GM19463 (cell line): ENCODE measurements at regions not wholly inside any gene's neighbourhood (a gene's known extent, or its start where the extent isn't known, plus 50 kb on each side); places are given as distances from the start of the nearest gene placed in this dataset.
"Not testable (repeated sequence)": the region's sequence is repeated elsewhere in the genome, so short reads cannot be mapped to it uniquely, and the experiment has no call there.

Experiments
- ATAC-seq: cut with Tn5 transposase; IDR thresholded peaks from one replicate; pipeline ENCODE4 v1.9.1; 2021; ENCODE audit warnings: mild to moderate bottlenecking, moderate library complexity; ENCODE audit not compliant: unreplicated experiment

DNA sequence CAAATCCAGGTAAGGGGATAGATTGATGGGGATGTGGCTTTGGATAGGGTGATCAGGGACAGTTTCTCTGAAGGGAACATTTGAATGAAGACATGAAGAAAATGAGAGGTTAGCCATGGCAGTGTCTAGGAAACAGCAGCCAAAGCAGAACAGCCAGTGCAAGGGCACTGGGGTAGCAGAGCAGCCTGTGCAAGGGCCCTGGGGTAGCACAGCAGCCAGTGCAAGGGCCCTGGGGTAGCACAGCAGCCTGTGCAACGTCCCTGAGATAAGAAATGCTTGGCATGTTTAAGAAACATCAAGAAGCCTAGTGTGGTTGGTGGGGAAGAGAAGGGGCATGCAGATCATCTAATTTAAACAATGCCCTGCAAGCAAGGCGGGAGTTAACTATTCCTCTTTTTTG lies 128.5 kb downstream of the IRX5 start:
- ATAC-seq: no peak

DNA sequence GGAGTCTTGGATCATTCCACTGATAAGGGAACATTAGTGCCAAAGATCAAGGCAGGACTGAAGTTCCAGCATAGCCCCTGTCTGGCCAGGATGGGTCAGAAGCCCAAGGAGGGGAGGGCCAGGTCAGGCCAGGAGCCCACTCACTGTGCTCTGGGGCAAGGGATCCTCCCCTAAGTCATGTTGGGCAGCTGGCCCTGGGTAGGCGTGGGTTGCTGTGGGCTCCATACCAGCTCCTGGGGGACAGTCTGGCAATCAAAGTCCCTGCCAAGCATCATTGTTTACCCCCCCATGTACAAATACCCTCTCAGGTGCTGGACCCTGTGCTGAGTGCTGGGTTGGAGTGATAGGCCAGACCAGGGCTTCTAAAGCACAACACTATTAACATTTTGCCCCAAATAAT lies 130.5 kb downstream of the IRX5 start:
- ATAC-seq: no peak

DNA sequence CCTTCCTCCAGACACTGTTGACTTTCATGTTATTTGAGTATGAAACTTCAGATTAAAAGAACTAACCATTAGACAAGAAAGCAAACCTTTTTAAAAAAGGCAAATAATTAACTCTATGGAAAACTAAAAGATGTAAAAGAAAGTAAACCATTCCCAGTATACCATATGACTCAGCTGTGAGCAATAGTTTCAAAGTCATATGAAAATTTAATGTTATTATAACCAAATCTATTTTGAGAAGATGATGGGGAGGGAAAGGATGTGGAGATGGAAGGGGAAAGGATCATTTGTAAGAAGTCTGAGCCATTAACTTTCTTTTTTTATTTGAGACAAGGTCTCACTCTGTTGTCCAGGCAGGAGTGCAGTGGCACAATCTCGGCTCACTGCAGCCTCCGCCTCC lies 131.8 kb downstream of the IRX5 start:
- ATAC-seq: no peak

DNA sequence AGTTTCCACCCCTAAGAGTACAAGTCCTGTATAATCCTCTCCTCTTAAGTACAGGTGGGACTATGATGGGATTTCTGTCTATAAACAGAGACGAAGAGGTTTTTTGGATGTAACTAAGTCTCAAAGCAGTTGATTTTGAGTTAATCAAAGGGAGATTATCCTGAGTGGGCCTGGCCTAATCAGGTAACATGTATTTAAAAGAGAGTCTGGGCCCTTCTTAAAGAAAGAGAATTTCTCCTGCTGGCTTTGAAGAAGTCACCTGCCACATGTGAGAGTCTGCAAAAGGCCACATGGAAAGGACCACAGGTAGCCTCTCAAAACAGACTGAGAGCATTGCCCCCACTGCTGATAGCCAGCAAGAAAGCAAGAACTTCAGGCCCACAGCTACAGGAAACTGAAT lies 142.3 kb downstream of the IRX5 start:
- ATAC-seq: no peak

DNA sequence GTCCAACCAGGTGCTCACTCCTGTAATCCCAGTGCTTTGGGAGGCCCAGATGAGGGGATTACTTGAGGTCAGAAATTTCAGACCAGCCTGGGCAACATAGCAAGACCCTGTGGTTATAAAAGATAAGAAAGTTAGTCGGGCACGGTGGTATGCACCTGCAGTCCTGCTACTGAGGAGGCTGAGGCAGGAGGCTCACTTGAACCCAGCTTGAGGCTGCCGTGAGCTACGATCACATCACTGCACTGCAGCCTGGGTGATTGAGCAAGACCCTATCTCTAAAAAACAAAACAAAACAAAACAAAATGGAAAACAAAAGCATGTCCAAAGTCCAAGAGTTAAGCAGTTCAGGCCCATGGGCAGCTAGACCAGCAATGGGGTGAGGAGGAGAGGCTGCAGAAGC lies 143.2 kb downstream of the IRX5 start:
- ATAC-seq: no peak

GRCh38 chr16:55075208-55075607 lies 144.5 kb downstream of the IRX5 start:
- not testable (repeated sequence) for ATAC-seq

GRCh38 chr16:55076053-55076452 lies 145.4 kb downstream of the IRX5 start:
- ATAC-seq: no peak

- no peak for ATAC-seq
Observed at GRCh38 chr16:55077266-55077665, 146.6 kb downstream of the IRX5 start.

DNA sequence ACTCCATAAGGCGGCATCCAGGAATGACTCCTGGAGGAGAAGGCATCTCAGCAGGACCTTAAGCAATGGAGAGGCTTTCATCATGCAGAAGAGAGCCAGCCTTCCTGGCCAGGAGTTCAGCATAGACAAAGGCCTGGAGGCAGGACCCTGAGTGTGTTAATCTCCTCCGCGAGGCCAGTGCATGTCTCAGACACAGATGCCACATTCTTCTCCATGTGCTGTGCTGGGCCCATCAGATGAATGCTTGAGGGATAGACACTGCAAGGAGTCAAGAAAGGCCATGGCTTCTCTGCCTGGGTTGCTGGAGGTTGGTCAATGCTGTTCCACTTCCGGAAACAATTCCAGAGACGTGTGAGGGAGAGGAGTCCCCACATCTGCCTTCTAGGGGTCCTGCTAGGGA lies 147.5 kb downstream of the IRX5 start:
- no peak for ATAC-seq

DNA sequence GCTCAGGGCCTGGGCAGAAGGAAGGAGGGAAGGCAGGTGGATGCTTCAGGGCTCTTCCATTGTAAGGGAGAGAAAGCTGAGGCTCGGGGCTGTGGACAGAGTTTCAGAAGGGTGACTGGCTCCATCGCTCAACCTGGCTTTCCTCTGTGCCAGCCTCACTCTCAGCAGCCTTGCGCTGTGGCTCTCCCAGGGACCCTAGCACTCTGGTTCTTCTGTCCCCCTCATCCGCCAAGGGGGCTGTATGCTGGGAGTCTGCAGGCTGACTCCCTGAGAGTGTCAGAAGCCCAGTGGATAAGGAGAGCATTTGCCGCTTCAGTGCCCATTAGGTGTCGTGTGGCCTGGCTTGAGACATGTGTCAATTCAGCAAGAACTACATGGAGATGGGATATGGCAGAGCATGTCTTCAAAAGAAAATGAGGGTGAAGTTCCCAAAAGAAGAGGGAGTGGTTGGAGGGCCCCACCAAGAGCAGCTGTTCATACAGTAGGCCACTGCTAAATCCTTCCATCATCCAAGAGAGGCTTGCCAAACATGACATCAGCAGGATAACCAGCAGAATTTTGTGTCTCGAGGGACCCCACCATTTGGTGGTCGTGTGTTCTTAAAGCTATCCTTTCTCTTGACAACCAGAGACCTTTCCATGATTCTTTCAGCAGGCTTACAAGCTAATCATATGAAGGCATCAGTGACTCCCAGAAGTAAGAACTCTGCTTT lies 148.2 kb downstream of the IRX5 start:
- ATAC-seq: no peak

GRCh38 chr16:55081622-55082590 lies 151.2 kb downstream of the IRX5 start:
- no peak for ATAC-seq

DNA sequence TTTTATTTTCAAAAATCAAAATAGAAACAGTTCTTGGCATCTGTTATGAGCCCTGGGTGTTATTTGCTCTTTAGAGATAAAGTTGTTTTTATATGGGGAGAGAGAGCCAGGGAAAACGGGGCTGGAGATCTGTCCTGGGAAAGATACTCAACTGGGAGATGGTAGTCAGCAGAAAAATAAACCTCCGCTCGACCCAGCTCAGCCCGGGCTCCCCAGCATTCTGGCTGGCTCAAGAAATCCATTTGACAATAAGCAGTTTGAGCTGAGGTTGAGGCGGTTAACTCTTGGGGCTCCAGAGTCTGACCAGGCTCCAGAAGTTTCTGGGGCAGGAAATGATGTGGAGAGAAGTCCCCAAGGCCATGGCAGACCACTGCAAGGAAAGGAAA lies 151.9 kb downstream of the IRX5 start:
- no peak for ATAC-seq

DNA sequence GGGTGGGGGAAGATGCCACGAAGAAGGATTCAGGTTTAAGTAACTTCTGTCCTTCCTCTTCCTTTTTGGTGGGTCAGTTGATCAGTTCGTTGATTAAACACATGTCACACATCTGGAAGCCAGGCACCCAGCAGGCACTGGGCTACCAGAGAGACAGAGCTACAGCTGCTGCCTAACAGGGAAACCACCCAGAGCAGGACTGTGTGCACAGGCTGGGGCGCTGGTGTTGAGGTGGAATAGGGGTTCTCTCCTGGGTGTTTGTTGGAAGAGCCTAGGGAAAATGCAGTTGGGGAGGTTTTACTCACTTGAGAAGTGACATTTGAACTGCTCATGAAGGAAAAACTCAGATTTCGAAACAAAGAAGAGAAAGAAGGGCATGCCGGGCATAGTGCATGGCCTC lies 152.4 kb downstream of the IRX5 start:
- no peak for ATAC-seq

- ATAC-seq: no peak
Observed at GRCh38 chr16:55088098-55088497, 157.4 kb downstream of the IRX5 start.

DNA sequence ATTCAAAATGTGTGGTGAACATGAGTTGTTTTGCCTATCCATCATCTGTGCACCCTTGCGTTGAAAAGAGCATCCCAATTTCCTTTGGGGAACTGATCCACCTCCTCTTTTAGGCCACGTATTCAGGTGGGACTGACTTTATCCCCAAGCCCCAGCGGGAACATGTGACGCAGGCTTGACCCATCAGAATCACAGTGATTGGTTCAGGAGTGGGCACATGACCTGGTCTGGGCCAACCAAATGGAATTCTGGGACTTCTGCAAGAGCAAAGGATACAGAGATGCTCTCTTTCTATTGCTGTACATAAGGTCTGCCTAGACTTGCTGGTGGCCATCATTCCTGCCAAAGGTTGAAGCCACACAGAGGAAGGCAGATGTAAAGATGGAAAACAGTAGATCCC lies 158.9 kb downstream of the IRX5 start:
- ATAC-seq: no peak

DNA sequence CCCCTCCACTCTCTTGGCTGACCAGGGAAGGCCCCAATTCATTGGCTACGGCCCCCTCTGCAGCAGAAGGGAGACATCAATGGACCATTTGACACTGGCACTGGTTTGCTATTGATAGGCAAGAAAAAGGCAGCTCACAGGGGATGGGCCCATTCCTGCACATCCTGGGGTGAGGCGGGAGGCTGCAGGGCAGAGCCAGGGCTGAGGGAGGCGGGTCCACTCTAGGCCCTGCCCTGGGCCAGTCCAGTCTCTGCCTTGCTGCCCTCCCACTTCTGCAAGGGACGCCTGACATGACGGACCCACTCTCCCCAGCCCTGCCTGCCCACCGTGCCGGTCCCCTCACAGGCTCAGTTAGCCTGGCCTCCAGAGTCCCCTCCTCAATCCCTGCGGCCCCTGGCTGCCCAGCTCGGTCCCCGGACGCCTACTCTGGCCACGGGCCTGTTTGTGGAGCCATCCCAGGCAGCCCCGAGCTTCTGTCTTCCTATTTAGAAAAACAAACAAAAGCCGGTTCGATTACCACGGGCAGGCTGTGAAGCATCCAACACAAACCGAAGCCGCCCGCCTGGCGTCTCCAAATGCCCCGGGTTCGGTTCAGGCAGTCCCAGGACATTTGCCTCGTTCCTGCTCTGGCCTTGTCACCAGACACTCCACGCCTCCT lies 160.7 kb downstream of the IRX5 start:
- no peak for ATAC-seq

GRCh38 chr16:55091871-55092230 lies 161.2 kb downstream of the IRX5 start:
- no peak for ATAC-seq

DNA sequence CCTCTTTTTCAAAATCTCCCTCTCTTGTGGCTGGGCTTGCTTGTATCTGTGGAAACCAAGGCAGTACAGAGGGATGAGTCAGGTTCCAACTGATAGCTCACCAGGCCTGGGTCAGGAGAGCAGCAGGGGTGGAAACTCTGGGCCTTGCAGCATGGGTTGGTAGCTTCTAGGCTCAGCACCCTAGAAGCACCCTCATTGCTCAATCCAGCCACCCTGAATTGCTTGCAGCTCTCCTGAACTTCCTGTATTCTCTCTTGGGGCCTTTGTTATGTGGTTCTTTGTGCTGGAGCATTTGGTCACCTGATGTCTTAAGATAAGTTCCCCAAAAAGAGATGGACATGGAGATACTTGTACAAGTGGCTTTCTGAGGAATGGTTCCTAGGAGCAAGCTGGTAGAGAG lies 169.4 kb downstream of the IRX5 start:
- ATAC-seq: no peak

DNA sequence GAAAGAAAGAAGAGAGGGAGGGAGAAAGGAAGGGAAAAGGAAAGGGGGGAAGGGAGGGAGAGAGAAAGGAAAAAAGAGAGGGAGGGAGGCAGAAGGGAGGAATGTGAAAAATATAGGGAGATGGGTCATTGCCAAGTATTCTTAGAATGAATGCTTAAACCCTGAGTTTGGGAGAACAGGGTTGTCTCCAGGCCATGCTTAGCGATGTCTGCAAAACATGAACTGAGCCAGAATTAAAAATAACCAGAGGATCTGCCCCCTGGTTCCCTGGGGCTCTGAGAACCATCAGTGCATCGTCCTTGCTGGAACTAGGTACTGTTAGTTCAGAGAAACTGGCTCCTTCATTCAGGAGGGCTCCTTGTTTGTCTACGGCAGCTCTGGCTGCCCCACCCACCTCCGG lies 170.4 kb downstream of the IRX5 start:
- ATAC-seq: no peak

GRCh38 chr16:55102077-55102476 lies 171.4 kb downstream of the IRX5 start:
- no peak for ATAC-seq

GRCh38 chr16:55102531-55102930 lies 171.9 kb downstream of the IRX5 start:
- ATAC-seq: no peak

GRCh38 chr16:55107851-55108250 lies 177.2 kb downstream of the IRX5 start:
- no peak for ATAC-seq
